Stimulated activated CD4-positive, alpha-beta T cell treated with anti-CD3 and anti-CD28 coated beads, Interleukin-1b, Interleukin-23, amount 100 ng/mL, for 48 hours (primary cell): ENCODE measurements at regions not wholly inside any gene's neighbourhood (a gene's known extent, or its start where the extent isn't known, plus 50 kb on each side); places are given as distances from the start of the nearest gene placed in this dataset.

Experiments
- DNase-seq: peaks from one replicate; pipeline ENCODE4 v3.0.0-alpha.2; 2020

GRCh38 chr3:194837457-194838127 is 151.9 kb downstream of the FAM43A start:
- no peak for DNase-seq

GRCh38 chr3:194838236-194838635 is 152.6 kb downstream of the FAM43A start:
- DNase-seq, result no peak

- DNase-seq, result no peak
Observed at GRCh38 chr3:194840661-194841514, 155.2 kb downstream of the FAM43A start.

- no peak for DNase-seq
Observed at GRCh38 chr3:194841515-194841841, 155.8 kb downstream of the FAM43A start.

GRCh38 chr3:194843556-194843955 is 157.9 kb downstream of the FAM43A start:
- DNase-seq, result no peak

- no peak for DNase-seq
Observed at GRCh38 chr3:194844046-194844445, 158.4 kb downstream of the FAM43A start.

GRCh38 chr3:194849166-194849875 is 163.6 kb downstream of the FAM43A start:
- no peak for DNase-seq

- DNase-seq, result no peak
Observed at GRCh38 chr3:194851254-194851653, 165.6 kb downstream of the FAM43A start.

- no peak for DNase-seq
Observed at GRCh38 chr3:194851941-194852340, 166.3 kb downstream of the FAM43A start.

- DNase-seq, result no peak
Observed at GRCh38 chr3:194852345-194852744, 166.7 kb downstream of the FAM43A start.

- no peak for DNase-seq
Observed at GRCh38 chr3:194852831-194853508, 167.3 kb downstream of the FAM43A start.

GRCh38 chr3:194854206-194854605 is 168.5 kb downstream of the FAM43A start:
- DNase-seq, result no peak

GRCh38 chr3:194854659-194855390 is 169.1 kb downstream of the FAM43A start:
- no peak for DNase-seq

- DNase-seq, result no peak
Observed at GRCh38 chr3:194856296-194856695, 170.6 kb downstream of the FAM43A start.

GRCh38 chr3:194857469-194858113 is 171.9 kb downstream of the FAM43A start:
- DNase-seq, result no peak

GRCh38 chr3:194858382-194858781 is 172.7 kb downstream of the FAM43A start:
- no peak for DNase-seq

- no peak for DNase-seq
Observed at GRCh38 chr3:194860725-194861124, 175.0 kb downstream of the FAM43A start.

GRCh38 chr3:194861375-194861774 is 175.7 kb downstream of the FAM43A start:
- no peak for DNase-seq

- no peak for DNase-seq
Observed at GRCh38 chr3:194865061-194865460, 179.4 kb downstream of the FAM43A start.

- DNase-seq, result no peak
Observed at GRCh38 chr3:194865615-194866014, 179.9 kb downstream of the FAM43A start.

GRCh38 chr3:194866236-194866635 is 180.6 kb downstream of the FAM43A start:
- DNase-seq, result no peak
